ENCODE measurements at regions not wholly inside any gene's neighbourhood (a gene's known extent, or its start where the extent isn't known, plus 50 kb on each side); places are given as distances from the start of the nearest gene placed in this dataset.

GRCh38 chr5:111984044-111984443 lies 227.1 kb upstream of the NREP start:
- H3K27ac ChIP-seq (ENCODE audit: insufficient read depth, low read depth, low read length) = no peak overlapping the region
- no peak for DNase-seq (ENCODE audit: low read depth, low spot score)
- TF ChIP-seq, protein P1, sequence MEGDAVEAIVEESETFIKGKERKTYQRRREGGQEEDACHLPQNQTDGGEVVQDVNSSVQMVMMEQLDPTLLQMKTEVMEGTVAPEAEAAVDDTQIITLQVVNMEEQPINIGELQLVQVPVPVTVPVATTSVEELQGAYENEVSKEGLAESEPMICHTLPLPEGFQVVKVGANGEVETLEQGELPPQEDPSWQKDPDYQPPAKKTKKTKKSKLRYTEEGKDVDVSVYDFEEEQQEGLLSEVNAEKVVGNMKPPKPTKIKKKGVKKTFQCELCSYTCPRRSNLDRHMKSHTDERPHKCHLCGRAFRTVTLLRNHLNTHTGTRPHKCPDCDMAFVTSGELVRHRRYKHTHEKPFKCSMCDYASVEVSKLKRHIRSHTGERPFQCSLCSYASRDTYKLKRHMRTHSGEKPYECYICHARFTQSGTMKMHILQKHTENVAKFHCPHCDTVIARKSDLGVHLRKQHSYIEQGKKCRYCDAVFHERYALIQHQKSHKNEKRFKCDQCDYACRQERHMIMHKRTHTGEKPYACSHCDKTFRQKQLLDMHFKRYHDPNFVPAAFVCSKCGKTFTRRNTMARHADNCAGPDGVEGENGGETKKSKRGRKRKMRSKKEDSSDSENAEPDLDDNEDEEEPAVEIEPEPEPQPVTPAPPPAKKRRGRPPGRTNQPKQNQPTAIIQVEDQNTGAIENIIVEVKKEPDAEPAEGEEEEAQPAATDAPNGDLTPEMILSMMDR (IDR thresholded peaks at IDR 0.05; ENCODE audit: extremely low read depth in 1 of 2, insufficient read depth in 1 of 2, low read depth in 1 of 2, low read length in 2 of 2) = no peak
- TF ChIP-seq JUN (IDR thresholded peaks at IDR 0.05; ENCODE audit: borderline replicate concordance, insufficient read depth, insufficient read length, low read depth) = no peak
- TF ChIP-seq POLR2AphosphoS5 (IDR thresholded peaks at IDR 0.05; ENCODE audit: insufficient read depth, low read depth, low read length) = no peak
- no peak for TF ChIP-seq POLR2A (IDR thresholded peaks at IDR 0.05; ENCODE audit: low read depth, low read length)
- no peak for TF ChIP-seq MYC (IDR thresholded peaks at IDR 0.05; ENCODE audit: low read depth, low read length)
- no peak for TF ChIP-seq EZH2 (IDR thresholded peaks at IDR 0.05; ENCODE audit: borderline replicate concordance, low read depth, low read length, severe bottlenecking)
- TF ChIP-seq, protein P2, sequence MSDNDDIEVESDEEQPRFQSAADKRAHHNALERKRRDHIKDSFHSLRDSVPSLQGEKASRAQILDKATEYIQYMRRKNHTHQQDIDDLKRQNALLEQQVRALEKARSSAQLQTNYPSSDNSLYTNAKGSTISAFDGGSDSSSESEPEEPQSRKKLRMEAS (IDR thresholded peaks at IDR 0.05; ENCODE audit: insufficient read depth, insufficient read length) = no peak
- no peaks in the 10 kb centered on the region for H3K27me3 ChIP-seq (ENCODE audit: control insufficient read depth in 2 of 2, insufficient read depth in 2 of 2, low read length in 2 of 2)
- no peak overlapping the region for H3K9ac ChIP-seq (replicated peaks; ENCODE audit: extremely low read depth, insufficient read depth, low read length)
- no peak overlapping the region for H3K4me3 ChIP-seq (replicated peaks in 1 of 3; ENCODE audit: insufficient read depth in 1 of 3, low read depth in 1 of 3, low read length in 3 of 3)
- no peak for FAIRE-seq
- ChIA-PET POLR2A (no interaction called here), CTCF (interaction anchor here (0.8 kb wide), 1 partner anchor 13 kb away, joined by 4 read pairs; no protein-coding TSS in a partner anchor)
- H2AFZ ChIP-seq (ENCODE audit: low read depth, low read length) = no peak overlapping the region
- dilution Hi-C loops (cut with MboI; ENCODE audit: extremely low pct_ligation_motif_present, low sequenced_read_pairs) = no loop called here
- H3K79me2 ChIP-seq (ENCODE audit: control insufficient read depth, insufficient read depth, low read length) = no peaks in the 10 kb centered on the region
- H3K9me1 ChIP-seq (replicated peaks; ENCODE audit: control insufficient read depth, extremely low read depth, insufficient read depth, low read length) = no peaks in the 10 kb centered on the region
- no peaks in the 10 kb centered on the region for H4K20me1 ChIP-seq (replicated peaks; ENCODE audit: control insufficient read depth, extremely low read depth, insufficient read depth, low read length)
- no peaks in the 10 kb centered on the region for H3K4me1 ChIP-seq (ENCODE audit: control insufficient read depth, extremely low read depth, insufficient read depth, low read length)
- intact Hi-C loops (cut with micrococcal nuclease) = no loop called here
- H3K9me3 ChIP-seq (replicated peaks; ENCODE audit: control insufficient read depth, insufficient read depth, low read length) = no peaks in the 10 kb centered on the region
- BruUV-seq (replicated peaks) = no TSS peak
- no peaks in the 10 kb centered on the region for H3K36me3 ChIP-seq (ENCODE audit: control insufficient read depth in 2 of 2, extremely low read depth in 1 of 2, insufficient read depth in 2 of 2, low read length in 2 of 2)
- no peak overlapping the region for H3K4me2 ChIP-seq (ENCODE audit: insufficient read depth, low read length)
